Fibroblast of upper back skin (primary cell): ENCODE measurements at regions not wholly inside any gene's neighbourhood (a gene's known extent, or its start where the extent isn't known, plus 50 kb on each side); places are given as distances from the start of the nearest gene placed in this dataset.
"Not testable (repeated sequence)": the region's sequence is repeated elsewhere in the genome, so short reads cannot be mapped to it uniquely, and the experiment has no call there.

ENCODE experiments used
- DNase-seq: peaks from one replicate; pipeline ENCODE4 v3.0.0-alpha.2; 2013

DNA sequence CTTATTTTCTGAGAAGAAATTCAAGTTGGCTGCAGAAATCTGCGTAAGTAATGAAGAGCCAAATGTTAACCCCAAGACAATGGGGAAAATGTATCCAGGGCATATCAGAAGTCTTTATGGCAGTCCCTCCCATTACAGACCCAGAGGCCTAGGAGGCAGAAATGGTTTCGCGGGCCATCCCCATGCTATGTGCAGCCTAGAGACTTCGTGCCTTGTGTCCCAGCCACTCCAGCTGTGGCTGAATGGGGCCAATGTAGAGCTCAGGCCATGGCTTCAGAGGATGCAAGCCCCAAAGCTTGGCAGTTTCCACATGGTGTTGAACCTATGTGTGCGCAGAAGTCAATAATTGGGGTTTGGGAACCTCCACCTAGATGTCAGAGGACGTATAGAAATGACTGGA, 131.9 kb downstream of the GPR37 start:
- no peak for DNase-seq

- DNase-seq: no peak
These were observed 135.2 kb downstream of the GPR37 start for GRCh38 chr7:124630395-124630794.

DNA sequence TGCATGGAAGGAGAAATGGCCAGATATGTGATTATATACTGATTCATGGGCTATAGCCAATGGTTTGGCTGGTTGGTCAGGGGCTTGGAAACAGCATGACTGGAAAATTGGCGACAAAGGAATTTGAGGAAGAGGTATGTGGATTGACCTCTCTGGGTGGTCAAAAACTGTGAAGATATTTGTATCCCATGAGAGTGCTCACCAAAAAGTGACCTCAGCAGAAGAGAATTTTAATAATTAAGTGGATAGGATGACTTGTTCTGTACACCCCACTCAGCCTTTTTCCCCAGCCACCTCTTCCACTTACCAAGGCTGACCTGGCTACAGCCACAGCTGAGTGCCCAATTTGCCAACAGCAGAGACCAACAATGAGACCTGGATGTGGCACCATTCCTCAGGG, 146.7 kb downstream of the GPR37 start:
- no peak for DNase-seq

DNA sequence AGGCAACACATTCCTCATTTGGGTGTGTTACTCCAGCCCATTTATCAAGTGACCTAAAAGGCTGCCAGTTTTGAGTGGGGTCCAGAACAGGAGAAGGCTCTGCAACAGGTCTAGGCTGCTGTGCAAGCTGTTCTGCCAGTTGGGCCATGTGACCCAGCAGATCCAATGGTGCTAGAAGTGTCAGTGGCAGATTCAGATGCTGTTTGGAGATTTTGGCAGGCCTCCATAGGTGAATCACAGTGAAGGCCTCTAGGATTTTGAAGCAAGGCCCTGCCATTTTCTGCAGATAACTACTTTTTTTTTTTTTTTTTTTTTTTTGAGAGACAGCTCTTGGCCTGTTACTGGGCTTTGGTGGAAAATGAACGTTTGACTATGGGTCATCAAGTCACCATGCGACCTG, 147.5 kb downstream of the GPR37 start:
- not testable (repeated sequence) for DNase-seq

GRCh38 chr7:124603066-124603465, 162.5 kb downstream of the GPR37 start:
- DNase-seq: no peak

- no peak for DNase-seq
These were observed 168.1 kb downstream of the GPR37 start for GRCh38 chr7:124597509-124597908.

GRCh38 chr7:124596881-124597280, 168.7 kb downstream of the GPR37 start:
- DNase-seq: no peak

GRCh38 chr7:124590814-124591213, 174.8 kb downstream of the GPR37 start:
- no peak for DNase-seq

GRCh38 chr7:124577256-124577655, 188.3 kb downstream of the GPR37 start:
- no peak for DNase-seq

- no peak for DNase-seq
These were observed 190.4 kb downstream of the GPR37 start for GRCh38 chr7:124575176-124575575.

- DNase-seq: no peak
These were observed 195.0 kb downstream of the GPR37 start for GRCh38 chr7:124570558-124570957.

GRCh38 chr7:124566583-124566982, 199.0 kb downstream of the GPR37 start:
- no peak for DNase-seq

GRCh38 chr7:124557587-124557986, 208.0 kb downstream of the GPR37 start:
- DNase-seq: no peak

DNA sequence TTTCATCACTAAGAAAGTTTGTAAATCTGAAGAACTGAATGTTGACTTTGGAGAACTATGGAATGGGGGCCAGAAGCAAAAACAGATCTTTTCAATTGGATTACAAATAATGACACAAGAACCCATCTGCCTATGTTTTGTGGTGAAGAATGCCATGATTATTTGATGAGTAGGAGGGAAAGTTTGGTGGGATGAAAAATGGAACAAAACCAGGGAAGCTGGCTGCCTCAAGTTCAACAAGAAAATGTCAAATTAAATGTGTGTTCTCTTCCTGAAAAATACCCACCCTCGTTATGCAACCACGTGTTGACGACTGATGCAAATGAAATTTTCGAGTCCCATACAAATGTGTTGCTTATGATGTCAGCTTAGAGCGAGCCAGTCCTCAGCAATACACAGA, 208.5 kb downstream of the GPR37 start:
- DNase-seq: no peak

- DNase-seq: no peak
These were observed 212.1 kb downstream of the GPR37 start for GRCh38 chr7:124553502-124553901.

DNA sequence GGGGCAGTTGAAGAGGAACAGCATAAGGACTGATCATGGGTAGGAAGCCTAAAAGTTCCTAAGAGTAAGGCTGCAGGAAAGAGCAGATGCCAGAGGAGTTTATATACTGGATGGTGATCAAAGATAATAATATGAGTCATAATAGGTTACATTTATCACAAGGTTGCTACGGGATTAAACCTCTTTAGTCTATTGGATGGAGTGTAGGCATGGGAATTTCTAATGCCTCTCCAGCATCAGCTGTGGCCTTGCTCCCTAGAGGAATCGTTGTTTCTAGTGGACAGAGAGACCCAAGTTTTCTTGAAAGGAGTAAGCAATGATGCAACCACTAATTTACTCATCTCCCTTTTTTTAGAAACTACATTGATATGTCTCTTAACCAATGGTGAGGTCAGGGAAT, 213.4 kb downstream of the GPR37 start:
- DNase-seq: no peak

DNA sequence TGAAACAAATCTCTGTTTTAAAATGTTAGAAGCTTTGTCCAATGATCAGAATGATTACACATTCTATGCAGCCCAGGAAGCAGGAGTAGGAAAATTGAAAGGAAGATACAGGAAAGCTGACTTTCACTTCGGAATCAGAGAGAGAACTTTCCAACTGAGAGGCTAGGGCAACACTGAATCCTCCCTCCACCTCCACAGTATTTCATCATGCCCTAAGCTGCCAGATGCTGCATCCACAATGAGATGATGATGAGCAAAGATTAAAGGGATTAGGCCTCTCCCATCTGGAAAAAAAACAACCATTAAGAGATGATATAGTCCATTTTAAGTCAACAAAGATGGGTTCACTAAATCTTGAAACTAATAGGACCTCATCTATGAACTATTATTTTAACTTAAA, 215.6 kb downstream of the GPR37 start:
- DNase-seq: no peak

DNA sequence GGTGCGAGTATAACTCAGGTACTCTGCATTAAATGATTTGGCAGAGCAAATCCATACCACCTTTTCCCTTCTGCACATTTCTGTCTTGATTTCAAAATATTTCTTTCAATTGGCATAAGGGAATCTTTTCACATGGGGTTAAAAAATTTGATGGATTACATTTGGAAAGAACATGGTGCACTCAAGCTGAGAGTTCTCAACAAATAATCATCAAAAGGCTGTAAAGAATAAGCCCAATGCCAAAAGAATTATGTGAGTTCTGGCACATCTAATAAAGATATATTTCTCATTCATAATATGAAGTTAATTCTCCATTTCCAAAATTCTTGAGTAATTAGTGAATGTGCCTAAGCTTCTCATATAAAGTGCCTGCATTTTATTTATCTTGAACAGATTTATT, 223.1 kb downstream of the GPR37 start:
- DNase-seq: no peak

DNA sequence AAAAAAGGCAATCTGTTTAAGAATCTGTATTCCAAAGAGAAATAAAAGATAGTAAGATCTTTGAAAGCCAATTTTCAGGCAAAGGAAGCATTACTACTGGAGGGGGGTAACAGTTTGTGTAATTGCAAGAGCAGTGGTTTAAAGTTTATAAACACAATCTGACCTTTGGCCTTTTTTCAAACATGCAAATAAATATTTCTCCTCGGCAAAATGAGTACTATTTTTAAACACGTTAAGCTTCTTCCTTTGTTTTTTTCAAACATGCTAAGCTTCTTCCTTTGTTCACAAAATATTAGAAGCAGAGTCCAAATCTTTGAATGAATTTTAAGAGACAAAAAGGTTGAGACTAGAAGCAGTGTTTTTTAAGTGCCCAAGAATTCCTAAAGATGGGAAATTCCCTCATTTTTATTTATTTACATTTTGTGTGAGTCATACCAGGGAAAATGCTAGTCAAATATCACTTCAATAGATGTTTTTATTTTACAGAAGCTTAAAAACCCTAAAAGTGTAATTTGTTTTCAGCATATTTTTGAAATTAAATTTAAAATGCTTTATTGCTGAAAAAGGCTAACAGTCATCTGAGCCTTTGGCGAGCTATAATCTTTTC, 229.3 kb downstream of the GPR37 start:
- no peak for DNase-seq

GRCh38 chr7:124532166-124532565, 233.4 kb downstream of the GPR37 start:
- DNase-seq: peak; percentile 32

- no peak for DNase-seq
These were observed 248.7 kb downstream of the GPR37 start for GRCh38 chr7:124516911-124517310.

DNA sequence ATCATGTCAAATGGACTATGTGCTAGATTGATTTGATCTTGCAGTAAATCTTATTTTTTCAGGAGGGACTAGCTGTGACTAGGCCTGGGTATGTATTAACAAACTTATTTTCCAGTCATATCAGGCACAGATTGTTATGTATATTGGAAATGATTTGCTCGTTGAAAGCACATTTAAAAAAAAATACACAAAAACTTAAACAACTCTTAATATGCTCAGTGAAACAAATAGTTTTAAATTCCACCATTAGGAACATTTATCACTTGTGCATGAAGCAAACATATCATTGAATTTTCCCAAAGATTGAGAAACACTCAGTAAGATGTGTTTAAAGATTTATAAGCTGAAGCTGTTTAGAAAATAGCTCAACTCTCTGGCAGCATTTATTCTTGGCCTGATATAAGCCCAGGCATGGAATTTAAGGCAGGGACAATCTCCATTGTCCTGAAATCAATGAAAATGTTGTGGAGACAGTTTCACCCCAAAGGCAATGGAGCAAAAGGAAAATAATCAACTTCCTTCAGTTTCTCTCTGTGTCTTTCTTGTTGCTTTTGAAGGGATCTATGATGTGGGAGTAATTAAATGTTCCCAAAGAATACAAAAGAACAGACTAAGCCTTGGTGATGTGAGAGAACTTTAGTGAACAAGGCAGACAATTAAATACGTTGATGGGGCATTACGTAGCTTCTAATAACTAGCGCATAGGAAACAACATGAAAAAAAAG, 250.3 kb downstream of the GPR37 start:
- no peak for DNase-seq

DNA sequence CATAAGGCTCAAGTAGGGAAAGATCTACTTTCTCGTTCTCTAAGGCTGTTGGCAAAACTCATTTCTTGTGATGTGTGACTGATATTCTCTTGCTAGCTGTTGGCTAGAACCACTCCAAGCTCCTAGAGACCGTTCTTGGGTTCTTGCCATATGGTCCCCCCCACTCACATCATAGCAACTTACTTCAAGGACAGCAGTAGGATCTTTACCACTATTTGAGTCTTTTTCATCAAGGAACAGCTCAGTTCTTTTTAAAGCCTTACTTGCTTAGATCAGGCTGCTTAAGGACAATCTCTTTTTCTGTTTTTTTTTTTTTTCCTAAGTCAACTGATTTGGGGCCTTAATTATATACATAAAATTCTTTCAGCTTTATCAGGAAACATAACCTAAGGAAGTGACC, 251.1 kb downstream of the GPR37 start:
- no peak for DNase-seq

GRCh38 chr7:124497176-124497575, 268.4 kb downstream of the GPR37 start:
- DNase-seq: no peak

GRCh38 chr7:124489925-124490324, 275.7 kb downstream of the GPR37 start:
- no peak for DNase-seq
